Adrenal gland (tissue), 9 donors: ENCODE measurements at regions not wholly inside any gene's neighbourhood (a gene's known extent, or its start where the extent isn't known, plus 50 kb on each side); places are given as distances from the start of the nearest gene placed in this dataset.

Experiments
- DNase-seq, 7 donors: peaks; one replicate each; pipeline ENCODE4 v3.0.0-alpha.2; 2019 to 2020
- H3K27ac ChIP-seq, 5 donors: fragments of 200-600 bp; sonication (generic) in 4 of 5; 1 replicate in 3 of 5; 2 replicates in 2 of 5; pipeline versions ENCODE4 v1.5.1 to v1.8.0; 2016 to 2020; ENCODE audit warnings: mild to moderate bottlenecking in 1 of 5
- H3K27me3 ChIP-seq: fragments of 200-600 bp; 2 replicates; pipeline ENCODE4 v1.8.0; 2021
- H3K36me3 ChIP-seq, 2 donors: fragments of 200-600 bp; replicated peaks in 1 of 2; 1 replicate in 1 of 2; 2 replicates in 1 of 2; pipeline versions ENCODE4 v1.5.1 to v1.8.0; 2018 to 2022
- H3K4me1 ChIP-seq, 2 donors: fragments of 200-600 bp; replicated peaks in 1 of 2; 1 replicate in 1 of 2; 2 replicates in 1 of 2; pipeline versions ENCODE4 v1.5.1 to v1.8.0; 2018 to 2021
- H3K4me3 ChIP-seq, 4 donors: fragments of 200-600 bp; sonication (generic) in 3 of 4; one replicate each; pipeline ENCODE4 v1.5.1; 2016 to 2018
- H3K9me3 ChIP-seq, 3 donors: fragments of 200-600 bp; sonication (generic) in 1 of 3; replicated peaks in 1 of 3; 1 replicate in 2 of 3; 2 replicates in 1 of 3; pipeline versions ENCODE4 v1.5.1 to v1.8.0; 2016 to 2021
- POLR2A ChIP-seq, 2 donors: fragments of 450-650 bp; IDR thresholded peaks; one replicate each; pipeline ENCODE4 v1.6.1; 2017; ENCODE audit warnings: antibody characterized with exemption in 2 of 2, mild to moderate bottlenecking in 2 of 2, moderate library complexity in 1 of 2
- WGBS, 4 donors: extraction: QIAGEN DNeasy Blood & Tissue Kit in 2 of 4; methylation state at CpG; one replicate each; pipeline versions ENCODE4 v1.1.5 to v1.1.7; 2013 to 2017; 5-methylcytosine and 5-hydroxymethylcytosine counted together
- intact Hi-C, 2 donors: fragments of 100-400 bp; cut with DNase I; formaldehyde crosslinking; loops; one replicate each; pipeline versions ENCODE4 v1.14.1 to v1.15.0; 2022 to 2023
- TF ChIP-seq, protein P1 (sequence below), 6 experiments: fragments of 450-650 bp in 4 of 6; fragments of 200-600 bp in 2 of 6; sonication (generic) in 1 of 6; IDR thresholded peaks; 1 replicate in 5 of 6; 2 replicates in 1 of 6; pipeline versions ENCODE4 v1.5.1 to v1.8.0; 2016 to 2021; ENCODE audit warnings: antibody characterized with exemption in 6 of 6, mild to moderate bottlenecking in 2 of 6, moderate library complexity in 1 of 6
- donor health status: healthy with polysubstance abuse.
- donor health status: Bipolar disorder and iron deficiency.
- donor health status: DM: yes; HTN: yes; CAD: no.
- donor health status: DM: no; HTN: no; CAD: no.
- donor health status: DM: no; HTN: no; CAD: no.

- no peaks in the 10 kb centered on the region for H3K27me3 ChIP-seq
- TF ChIP-seq, protein P1, sequence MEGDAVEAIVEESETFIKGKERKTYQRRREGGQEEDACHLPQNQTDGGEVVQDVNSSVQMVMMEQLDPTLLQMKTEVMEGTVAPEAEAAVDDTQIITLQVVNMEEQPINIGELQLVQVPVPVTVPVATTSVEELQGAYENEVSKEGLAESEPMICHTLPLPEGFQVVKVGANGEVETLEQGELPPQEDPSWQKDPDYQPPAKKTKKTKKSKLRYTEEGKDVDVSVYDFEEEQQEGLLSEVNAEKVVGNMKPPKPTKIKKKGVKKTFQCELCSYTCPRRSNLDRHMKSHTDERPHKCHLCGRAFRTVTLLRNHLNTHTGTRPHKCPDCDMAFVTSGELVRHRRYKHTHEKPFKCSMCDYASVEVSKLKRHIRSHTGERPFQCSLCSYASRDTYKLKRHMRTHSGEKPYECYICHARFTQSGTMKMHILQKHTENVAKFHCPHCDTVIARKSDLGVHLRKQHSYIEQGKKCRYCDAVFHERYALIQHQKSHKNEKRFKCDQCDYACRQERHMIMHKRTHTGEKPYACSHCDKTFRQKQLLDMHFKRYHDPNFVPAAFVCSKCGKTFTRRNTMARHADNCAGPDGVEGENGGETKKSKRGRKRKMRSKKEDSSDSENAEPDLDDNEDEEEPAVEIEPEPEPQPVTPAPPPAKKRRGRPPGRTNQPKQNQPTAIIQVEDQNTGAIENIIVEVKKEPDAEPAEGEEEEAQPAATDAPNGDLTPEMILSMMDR (IDR thresholded peaks at IDR 0.05) = no peak
- intact Hi-C loops = no loop called here
- 79 to 100% (median 82%) methylated on average over 4 to 6 of the region's 6 CpGs for WGBS, 4 donors
- H3K27ac ChIP-seq = no peak overlapping the region
- no peak overlapping the region for H3K4me3 ChIP-seq
- no peaks in the 10 kb centered on the region for H3K4me1 ChIP-seq
- no peak for DNase-seq
- H3K9me3 ChIP-seq = no peaks in the 10 kb centered on the region
- H3K36me3 ChIP-seq = no peaks in the 10 kb centered on the region
These were observed 261.1 kb upstream of the GATB start for GRCh38 chr4:152021788-152022438.

DNA sequence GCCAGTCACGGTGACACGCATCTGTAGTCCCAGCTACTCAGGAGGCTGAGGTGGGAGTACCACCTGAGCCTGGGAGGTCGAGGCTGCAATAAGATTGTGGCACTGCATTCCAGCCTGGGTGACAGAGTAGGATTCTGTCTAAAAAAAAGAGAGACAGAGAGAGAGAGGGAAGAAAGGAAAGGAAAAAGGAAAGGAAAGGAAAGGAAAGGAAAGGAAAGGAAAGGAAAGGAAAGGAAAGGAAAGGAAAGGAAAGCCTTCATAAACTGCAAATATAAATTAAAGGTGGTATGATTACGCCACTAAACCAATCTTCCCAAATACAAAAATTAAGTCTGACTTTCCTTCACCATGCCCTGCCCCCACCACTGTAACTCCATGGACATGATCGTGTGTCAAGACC lies 259.3 kb upstream of the GATB start:
- intact Hi-C loops = no loop called here

GRCh38 chr4:152016303-152016620 lies 255.5 kb upstream of the GATB start:
- Histone ChIP-seq H3K27ac (no peak overlapping the region), H3K27me3 (no peaks in the 10 kb centered on the region), H3K4me1 (no peaks in the 10 kb centered on the region), H3K36me3 (no peaks in the 10 kb centered on the region), H3K4me3 (no peak overlapping the region), H3K9me3 (no peaks in the 10 kb centered on the region)
- DNase-seq = no peak
- WGBS, 4 donors = 84 to 93% (median 88%) methylated on average over 5 of the region's 5 CpGs
- intact Hi-C loops = no loop called here
- TF ChIP-seq, protein P1 (IDR thresholded peaks at IDR 0.05) = no peak
- TF ChIP-seq POLR2A (IDR thresholded peaks at IDR 0.05) = no peak

More for the DNA sequence above, 259.3 kb upstream of the GATB start:
- no peak overlapping the region for H3K27ac ChIP-seq
- H3K4me1 ChIP-seq = no peaks in the 10 kb centered on the region
- no peaks in the 10 kb centered on the region for H3K36me3 ChIP-seq
- TF ChIP-seq, protein P1 (IDR thresholded peaks at IDR 0.05) = no peak
- TF ChIP-seq POLR2A (IDR thresholded peaks at IDR 0.05) = no peak
- no peak for DNase-seq
- H3K27me3 ChIP-seq = no peaks in the 10 kb centered on the region
- no peak overlapping the region for H3K4me3 ChIP-seq
- WGBS, 4 donors = 88 to 93% (median 89%) methylated on average over 5 of the region's 5 CpGs
- H3K9me3 ChIP-seq = no peaks in the 10 kb centered on the region

DNA sequence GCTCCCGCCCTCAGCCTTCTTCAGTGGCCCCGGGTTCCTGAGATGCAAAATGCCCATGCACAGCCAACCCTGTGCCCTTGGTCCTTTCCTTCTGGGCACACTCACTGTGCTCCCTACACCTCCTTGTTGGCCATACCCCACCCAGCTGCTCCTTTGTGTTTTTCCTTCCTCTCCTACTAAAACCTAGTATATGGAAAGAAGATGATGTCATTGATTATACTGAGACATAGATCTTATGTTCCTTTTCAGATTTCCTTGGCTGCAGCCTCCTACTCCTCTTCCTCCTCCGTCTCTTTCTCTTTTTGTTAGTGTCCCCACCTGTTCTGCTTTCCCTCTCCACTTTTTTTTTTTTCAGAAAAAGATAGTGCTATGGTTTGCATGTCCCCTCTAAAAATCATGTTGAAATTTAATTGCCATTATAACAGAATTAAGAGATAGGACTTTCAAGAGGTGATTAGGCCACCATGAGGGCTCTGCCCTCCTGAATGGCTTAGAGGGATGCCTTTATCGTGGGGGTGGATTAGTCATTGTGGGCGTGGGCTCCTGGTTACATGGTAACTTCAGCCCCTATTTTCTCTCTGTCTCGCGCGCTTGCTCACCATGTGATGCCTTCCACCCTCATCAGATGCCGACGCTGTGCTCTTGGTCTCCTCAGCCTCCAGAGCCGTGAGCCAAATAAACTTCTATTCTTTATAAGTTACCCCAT lies 254.9 kb upstream of the GATB start:
- no peak overlapping the region for H3K27ac ChIP-seq
- H3K36me3 ChIP-seq = no peaks in the 10 kb centered on the region
- 87 to 94% (median 90%) methylated on average over 11 of the region's 11 CpGs for WGBS, 4 donors
- H3K9me3 ChIP-seq = no peaks in the 10 kb centered on the region
- no peak for DNase-seq
- H3K27me3 ChIP-seq = no peaks in the 10 kb centered on the region
- no peak overlapping the region for H3K4me3 ChIP-seq
- H3K4me1 ChIP-seq = no peaks in the 10 kb centered on the region
- intact Hi-C loops = no loop called here
- TF ChIP-seq, protein P1 (IDR thresholded peaks at IDR 0.05) = no peak
- no peak for TF ChIP-seq POLR2A (IDR thresholded peaks at IDR 0.05)
